ENCODE measurements at regions not wholly inside any gene's neighbourhood (a gene's known extent, or its start where the extent isn't known, plus 50 kb on each side); places are given as distances from the start of the nearest gene placed in this dataset.

- H3K27ac ChIP-seq (ENCODE audit: low read depth in 1 of 2, low read length in 2 of 2), result no peak overlapping the region
- WGBS, result 54% methylated on average over 3 of the region's 3 CpGs
- no peak overlapping the region for H3K4me3 ChIP-seq (ENCODE audit: low read depth in 1 of 3, low read length in 3 of 3)
- no peak for DNase-seq (ENCODE audit: low spot score)
- peaks cover 0 to 13% (median 2%) of the 10 kb centered on the region in 4 donors for H3K4me1 ChIP-seq (ENCODE audit: control insufficient read depth in 4 of 4, insufficient read depth in 4 of 4, low read length in 3 of 4)
- TF ChIP-seq, protein P1, sequence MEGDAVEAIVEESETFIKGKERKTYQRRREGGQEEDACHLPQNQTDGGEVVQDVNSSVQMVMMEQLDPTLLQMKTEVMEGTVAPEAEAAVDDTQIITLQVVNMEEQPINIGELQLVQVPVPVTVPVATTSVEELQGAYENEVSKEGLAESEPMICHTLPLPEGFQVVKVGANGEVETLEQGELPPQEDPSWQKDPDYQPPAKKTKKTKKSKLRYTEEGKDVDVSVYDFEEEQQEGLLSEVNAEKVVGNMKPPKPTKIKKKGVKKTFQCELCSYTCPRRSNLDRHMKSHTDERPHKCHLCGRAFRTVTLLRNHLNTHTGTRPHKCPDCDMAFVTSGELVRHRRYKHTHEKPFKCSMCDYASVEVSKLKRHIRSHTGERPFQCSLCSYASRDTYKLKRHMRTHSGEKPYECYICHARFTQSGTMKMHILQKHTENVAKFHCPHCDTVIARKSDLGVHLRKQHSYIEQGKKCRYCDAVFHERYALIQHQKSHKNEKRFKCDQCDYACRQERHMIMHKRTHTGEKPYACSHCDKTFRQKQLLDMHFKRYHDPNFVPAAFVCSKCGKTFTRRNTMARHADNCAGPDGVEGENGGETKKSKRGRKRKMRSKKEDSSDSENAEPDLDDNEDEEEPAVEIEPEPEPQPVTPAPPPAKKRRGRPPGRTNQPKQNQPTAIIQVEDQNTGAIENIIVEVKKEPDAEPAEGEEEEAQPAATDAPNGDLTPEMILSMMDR (IDR thresholded peaks at IDR 0.05; ENCODE audit: low read depth, low read length, missing input control), result no peak
- TF ChIP-seq HNF4G (IDR thresholded peaks at IDR 0.05), result no peak
- no peak for TF ChIP-seq NR2F2 (IDR thresholded peaks at IDR 0.05)
- no peak for TF ChIP-seq ZBTB33 (IDR thresholded peaks at IDR 0.05)
- no peak for TF ChIP-seq EGR1 (IDR thresholded peaks at IDR 0.05; ENCODE audit: low read depth in 2 of 2)
- TF ChIP-seq FOXA2 (IDR thresholded peaks at IDR 0.05), result no peak
- no peak for TF ChIP-seq YY1 (IDR thresholded peaks at IDR 0.05)
- no peak for TF ChIP-seq RXRA (IDR thresholded peaks at IDR 0.05)
- no peak for TF ChIP-seq MAX (IDR thresholded peaks at IDR 0.05)
- TF ChIP-seq GABPA (IDR thresholded peaks at IDR 0.05 in 1 of 2, conservative IDR thresholded peaks at IDR 0.05 in 1 of 2), result no peak
- TF ChIP-seq FOXA1 (IDR thresholded peaks at IDR 0.05), result no peak
- TF ChIP-seq RAD21 (IDR thresholded peaks at IDR 0.05), result no peak
- no peak for TF ChIP-seq HNF4A (conservative IDR thresholded peaks at IDR 0.05)
- no peak for TF ChIP-seq TAF1 (conservative IDR thresholded peaks at IDR 0.05)
- TF ChIP-seq ATF3 (IDR thresholded peaks at IDR 0.05), result no peak
- H3K36me3 ChIP-seq (ENCODE audit: control insufficient read depth in 4 of 4, insufficient read depth in 3 of 4, low read depth in 1 of 4, low read length in 3 of 4), result no peaks in the 10 kb centered on the region
- no peaks in the 10 kb centered on the region for H3K27me3 ChIP-seq (ENCODE audit: control insufficient read depth in 4 of 4, insufficient read depth in 4 of 4, low read length in 3 of 4)
- no peaks in the 10 kb centered on the region for H3K9me3 ChIP-seq (ENCODE audit: control insufficient read depth in 4 of 4, low read length in 3 of 4)
- no peak overlapping the region for H3K9ac ChIP-seq (ENCODE audit: low read depth in 1 of 2, low read length in 2 of 2)
Measured at GRCh38 chr4:13984991-13985800, 357.7 kb upstream of the BOD1L1 start.

DNA sequence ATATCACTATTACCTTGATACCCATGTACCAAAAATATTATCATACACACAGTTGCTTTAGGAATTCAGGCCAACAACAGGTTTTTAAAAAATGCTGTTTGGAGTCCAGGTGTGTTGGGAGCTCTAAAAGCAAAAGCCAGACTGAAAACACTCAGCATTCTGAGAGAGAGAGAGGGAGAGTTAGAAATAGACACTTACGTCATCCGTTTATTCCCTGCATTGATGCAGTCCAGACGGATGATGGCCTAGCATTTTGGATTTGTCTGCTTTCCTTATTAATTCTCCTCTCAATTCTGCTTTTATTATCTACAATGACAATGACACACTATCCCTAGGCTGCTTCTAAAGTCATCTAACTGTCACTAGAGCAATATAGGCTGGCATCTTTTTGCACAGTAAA is 358.3 kb upstream of the BOD1L1 start:
- Histone ChIP-seq H3K9me3 (ENCODE audit: control insufficient read depth in 4 of 4, low read length in 3 of 4) (no peaks in the 10 kb centered on the region), H3K4me3 (ENCODE audit: low read depth in 1 of 3, low read length in 3 of 3) (no peak overlapping the region), H3K27me3 (ENCODE audit: control insufficient read depth in 4 of 4, insufficient read depth in 4 of 4, low read length in 3 of 4) (no peaks in the 10 kb centered on the region), H3K27ac (ENCODE audit: low read depth in 1 of 2, low read length in 2 of 2) (no peak overlapping the region), H3K36me3 (ENCODE audit: control insufficient read depth in 4 of 4, insufficient read depth in 3 of 4, low read depth in 1 of 4, low read length in 3 of 4) (no peaks in the 10 kb centered on the region), H3K9ac (ENCODE audit: low read depth in 1 of 2, low read length in 2 of 2) (no peak overlapping the region), H3K4me1 (ENCODE audit: control insufficient read depth in 4 of 4, insufficient read depth in 4 of 4, low read length in 3 of 4) (peaks cover 0 to 19% (median 7%) of the 10 kb centered on the region in 4 donors)
- no peak for DNase-seq (ENCODE audit: low spot score)
- TF ChIP-seq, protein P1 (IDR thresholded peaks at IDR 0.05; ENCODE audit: low read depth, low read length, missing input control), result no peak
- TF ChIP-seq JUND (IDR thresholded peaks at IDR 0.05) (no peak), FOXA2 (IDR thresholded peaks at IDR 0.05) (no peak)
- WGBS, result 83% methylated on average over 3 of the region's 3 CpGs

Data from liver (tissue), 8 donors.